ENCODE measurements at regions not wholly inside any gene's neighbourhood (a gene's known extent, or its start where the extent isn't known, plus 50 kb on each side); places are given as distances from the start of the nearest gene placed in this dataset.

DNA sequence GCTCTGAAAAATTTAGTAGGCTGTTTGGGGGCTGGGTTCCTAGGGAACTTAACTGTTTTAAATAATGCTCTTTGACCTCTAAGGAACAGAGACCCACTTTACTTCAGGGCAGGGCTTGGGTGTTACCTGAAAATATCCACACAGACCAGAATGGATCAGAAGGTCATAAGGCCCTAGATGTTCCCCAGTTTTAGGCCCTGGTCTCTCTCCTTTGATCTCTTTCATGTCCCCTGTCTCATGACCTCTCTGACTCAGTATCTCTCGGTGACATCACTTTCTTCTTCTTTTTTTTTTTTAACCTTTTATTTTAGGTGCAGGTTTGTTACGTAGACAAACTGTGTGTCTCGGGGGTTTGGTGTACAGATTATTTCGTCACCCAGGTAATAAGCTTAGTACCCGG, 272.1 kb upstream of the SGK1 start (continued):
- no peak for TF ChIP-seq ATF2 (IDR thresholded peaks at IDR 0.05; ENCODE audit: low read length)
- no peak for TF ChIP-seq SAP30 (IDR thresholded peaks at IDR 0.05; ENCODE audit: insufficient read depth, insufficient replicate concordance, low read length)
- TF ChIP-seq POU5F1 (IDR thresholded peaks at IDR 0.05; ENCODE audit: low read depth, low read length) = no peak
